ENCODE measurements at regions not wholly inside any gene's neighbourhood (a gene's known extent, or its start where the extent isn't known, plus 50 kb on each side); places are given as distances from the start of the nearest gene placed in this dataset.

DNA sequence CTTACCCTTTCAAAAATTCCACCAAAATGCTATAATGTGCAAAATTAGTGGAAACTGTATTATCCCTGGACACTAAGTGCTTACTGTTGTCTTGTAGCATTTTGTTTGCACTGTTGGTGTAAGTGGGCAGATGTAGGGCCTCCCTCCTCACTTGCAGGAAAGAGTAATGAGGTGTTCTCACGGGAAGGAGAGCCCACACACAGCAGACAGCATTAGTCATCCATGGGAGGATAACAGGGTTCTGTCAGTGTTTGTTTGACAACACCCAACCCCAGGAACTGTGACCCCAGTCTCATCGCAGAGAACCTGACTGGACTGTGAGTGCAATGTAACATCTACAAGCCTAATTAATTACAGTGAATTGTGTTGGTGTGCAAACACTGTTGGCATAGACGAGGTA, 58.7 kb upstream of the VSTM2A start:
- TF ChIP-seq ZNF8 (CRISPR knock-in tag; IDR thresholded peaks at IDR 0.05) (no peak), TCF4 (CRISPR knock-in tag; IDR thresholded peaks at IDR 0.05; ENCODE audit: borderline replicate concordance) (no peak), ZC3H10 (CRISPR knock-in tag; IDR thresholded peaks at IDR 0.05) (no peak), ISL1 (CRISPR knock-in tag; IDR thresholded peaks at IDR 0.05) (no peak), RARB (CRISPR knock-in tag; IDR thresholded peaks at IDR 0.05) (no peak), ZFP30 (CRISPR knock-in tag; IDR thresholded peaks at IDR 0.05) (no peak), ARNTL (CRISPR knock-in tag; IDR thresholded peaks at IDR 0.05; ENCODE audit: borderline replicate concordance, low read depth) (no peak), CSRNP3 (CRISPR knock-in tag; IDR thresholded peaks at IDR 0.05) (no peak), ZFP3 (CRISPR knock-in tag; IDR thresholded peaks at IDR 0.05) (no peak), BACH2 (CRISPR knock-in tag; IDR thresholded peaks at IDR 0.05; ENCODE audit: borderline replicate concordance) (no peak), GLIS3 (CRISPR knock-in tag; IDR thresholded peaks at IDR 0.05) (no peak), SNAI2 (CRISPR knock-in tag; IDR thresholded peaks at IDR 0.05) (no peak)
- TF ChIP-seq, protein P1, sequence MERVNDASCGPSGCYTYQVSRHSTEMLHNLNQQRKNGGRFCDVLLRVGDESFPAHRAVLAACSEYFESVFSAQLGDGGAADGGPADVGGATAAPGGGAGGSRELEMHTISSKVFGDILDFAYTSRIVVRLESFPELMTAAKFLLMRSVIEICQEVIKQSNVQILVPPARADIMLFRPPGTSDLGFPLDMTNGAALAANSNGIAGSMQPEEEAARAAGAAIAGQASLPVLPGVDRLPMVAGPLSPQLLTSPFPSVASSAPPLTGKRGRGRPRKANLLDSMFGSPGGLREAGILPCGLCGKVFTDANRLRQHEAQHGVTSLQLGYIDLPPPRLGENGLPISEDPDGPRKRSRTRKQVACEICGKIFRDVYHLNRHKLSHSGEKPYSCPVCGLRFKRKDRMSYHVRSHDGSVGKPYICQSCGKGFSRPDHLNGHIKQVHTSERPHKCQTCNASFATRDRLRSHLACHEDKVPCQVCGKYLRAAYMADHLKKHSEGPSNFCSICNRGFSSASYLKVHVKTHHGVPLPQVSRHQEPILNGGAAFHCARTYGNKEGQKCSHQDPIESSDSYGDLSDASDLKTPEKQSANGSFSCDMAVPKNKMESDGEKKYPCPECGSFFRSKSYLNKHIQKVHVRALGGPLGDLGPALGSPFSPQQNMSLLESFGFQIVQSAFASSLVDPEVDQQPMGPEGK (CRISPR knock-in tag; IDR thresholded peaks at IDR 0.05; ENCODE audit: borderline replicate concordance), result no peak
- TF ChIP-seq, protein P2, sequence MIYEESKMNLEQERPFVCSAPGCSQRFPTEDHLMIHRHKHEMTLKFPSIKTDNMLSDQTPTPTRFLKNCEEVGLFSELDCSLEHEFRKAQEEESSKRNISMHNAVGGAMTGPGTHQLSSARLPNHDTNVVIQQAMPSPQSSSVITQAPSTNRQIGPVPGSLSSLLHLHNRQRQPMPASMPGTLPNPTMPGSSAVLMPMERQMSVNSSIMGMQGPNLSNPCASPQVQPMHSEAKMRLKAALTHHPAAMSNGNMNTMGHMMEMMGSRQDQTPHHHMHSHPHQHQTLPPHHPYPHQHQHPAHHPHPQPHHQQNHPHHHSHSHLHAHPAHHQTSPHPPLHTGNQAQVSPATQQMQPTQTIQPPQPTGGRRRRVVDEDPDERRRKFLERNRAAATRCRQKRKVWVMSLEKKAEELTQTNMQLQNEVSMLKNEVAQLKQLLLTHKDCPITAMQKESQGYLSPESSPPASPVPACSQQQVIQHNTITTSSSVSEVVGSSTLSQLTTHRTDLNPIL (CRISPR knock-in tag; IDR thresholded peaks at IDR 0.05; ENCODE audit: low read depth), result no peak
